Gastroesophageal sphincter (tissue), 4 donors: ENCODE measurements at regions not wholly inside any gene's neighbourhood (a gene's known extent, or its start where the extent isn't known, plus 50 kb on each side); places are given as distances from the start of the nearest gene placed in this dataset.

ENCODE experiments used
- ATAC-seq: fragments of 150-250 bp; one replicate; pipeline ENCODE4 v1.9.1; 2016; ENCODE audit warnings: mild to moderate bottlenecking, moderate library complexity
- H3K27ac ChIP-seq, 4 donors: fragments of 200-600 bp; sonication (generic) in 3 of 4; 1 replicate in 3 of 4; 2 replicates in 1 of 4; pipeline ENCODE4 v1.5.1; 2016 to 2019
- H3K27me3 ChIP-seq: fragments of 200-600 bp; sonication (generic); one replicate; pipeline ENCODE4 v1.5.1; 2019
- H3K36me3 ChIP-seq, 2 donors: fragments of 200-600 bp; sonication (generic); one replicate each; pipeline ENCODE4 v1.5.1; 2019; ENCODE audit warnings: control low read depth in 1 of 2
- H3K4me1 ChIP-seq, 3 donors: fragments of 200-600 bp; sonication (generic); 1 replicate in 2 of 3; 2 replicates in 1 of 3; pipeline ENCODE4 v1.5.1; 2016 to 2019; ENCODE audit warnings: control low read depth in 2 of 3
- H3K4me3 ChIP-seq, 2 donors: fragments of 200-600 bp; sonication (generic); one replicate each; pipeline ENCODE4 v1.5.1; 2019; ENCODE audit warnings: mild to moderate bottlenecking in 1 of 2, moderate library complexity in 1 of 2
- H3K9me3 ChIP-seq, 3 donors: fragments of 200-600 bp; sonication (generic); one replicate each; pipeline ENCODE4 v1.5.1; 2017 to 2019; ENCODE audit warnings: control low read depth in 2 of 3
- EP300 ChIP-seq: sonication (generic); formaldehyde crosslinking; IDR thresholded peaks from one replicate; pipeline ENCODE4 v1.6.1; 2017; ENCODE audit warnings: antibody characterized with exemption, mild to moderate bottlenecking
- POLR2A ChIP-seq, 2 donors: fragments of 450-650 bp; IDR thresholded peaks; one replicate each; pipeline ENCODE4 v1.6.1; 2017; ENCODE audit warnings: antibody characterized with exemption in 2 of 2, mild to moderate bottlenecking in 2 of 2, moderate library complexity in 1 of 2
- POLR2AphosphoS5 ChIP-seq: sonication (generic); formaldehyde crosslinking; IDR thresholded peaks from one replicate; pipeline ENCODE4 v1.6.1; 2017; ENCODE audit warnings: antibody characterized with exemption
- WGBS, 2 donors: methylation state at CpG; one replicate each; pipeline ENCODE4 v1.1.5; 2018; ENCODE audit warnings: low coverage in 1 of 2; 5-methylcytosine and 5-hydroxymethylcytosine counted together
- TF ChIP-seq, protein P1 (sequence below), 4 experiments: fragments of 200-600 bp in 2 of 4; fragments of 450-650 bp in 2 of 4; sonication (generic) in 1 of 4; IDR thresholded peaks; one replicate each; pipeline ENCODE4 v1.5.1; 2017 to 2019; ENCODE audit warnings: antibody characterized with exemption in 4 of 4, mild to moderate bottlenecking in 2 of 4, moderate library complexity in 2 of 4

- no peak for ATAC-seq
- no peaks in the 10 kb centered on the region for H3K36me3 ChIP-seq
- H3K27ac ChIP-seq = no peak overlapping the region
- 77 to 83% methylated on average over 1 to 7 of the region's 9 CpGs for WGBS, 2 donors
- no peaks in the 10 kb centered on the region for H3K9me3 ChIP-seq
- H3K4me3 ChIP-seq = no peak overlapping the region
- TF ChIP-seq, protein P1, sequence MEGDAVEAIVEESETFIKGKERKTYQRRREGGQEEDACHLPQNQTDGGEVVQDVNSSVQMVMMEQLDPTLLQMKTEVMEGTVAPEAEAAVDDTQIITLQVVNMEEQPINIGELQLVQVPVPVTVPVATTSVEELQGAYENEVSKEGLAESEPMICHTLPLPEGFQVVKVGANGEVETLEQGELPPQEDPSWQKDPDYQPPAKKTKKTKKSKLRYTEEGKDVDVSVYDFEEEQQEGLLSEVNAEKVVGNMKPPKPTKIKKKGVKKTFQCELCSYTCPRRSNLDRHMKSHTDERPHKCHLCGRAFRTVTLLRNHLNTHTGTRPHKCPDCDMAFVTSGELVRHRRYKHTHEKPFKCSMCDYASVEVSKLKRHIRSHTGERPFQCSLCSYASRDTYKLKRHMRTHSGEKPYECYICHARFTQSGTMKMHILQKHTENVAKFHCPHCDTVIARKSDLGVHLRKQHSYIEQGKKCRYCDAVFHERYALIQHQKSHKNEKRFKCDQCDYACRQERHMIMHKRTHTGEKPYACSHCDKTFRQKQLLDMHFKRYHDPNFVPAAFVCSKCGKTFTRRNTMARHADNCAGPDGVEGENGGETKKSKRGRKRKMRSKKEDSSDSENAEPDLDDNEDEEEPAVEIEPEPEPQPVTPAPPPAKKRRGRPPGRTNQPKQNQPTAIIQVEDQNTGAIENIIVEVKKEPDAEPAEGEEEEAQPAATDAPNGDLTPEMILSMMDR (IDR thresholded peaks at IDR 0.05) = no peak
- TF ChIP-seq EP300 (no peak), POLR2A (IDR thresholded peaks at IDR 0.05) (no peak), POLR2AphosphoS5 (no peak)
- H3K4me1 ChIP-seq = peaks cover 0 to 4% (median 0%) of the 10 kb centered on the region in 3 donors
- H3K27me3 ChIP-seq = peaks cover 5% of the 10 kb centered on the region
These were observed 93.5 kb upstream of the MVB12B start for GRCh38 chr9:126233175-126233574.

GRCh38 chr9:126233913-126234525 lies 92.6 kb upstream of the MVB12B start:
- TF ChIP-seq, protein P1 (IDR thresholded peaks at IDR 0.05) = no peak
- TF ChIP-seq POLR2A (IDR thresholded peaks at IDR 0.05) (no peak), POLR2AphosphoS5 (no peak), EP300 (no peak)
- Histone ChIP-seq H3K36me3 (no peaks in the 10 kb centered on the region), H3K27ac (no peak overlapping the region), H3K9me3 (no peaks in the 10 kb centered on the region), H3K4me1 (no peaks in the 10 kb centered on the region), H3K4me3 (no peak overlapping the region), H3K27me3 (peaks cover 5% of the 10 kb centered on the region)
- 94% methylated on average over 5 of the region's 21 CpGs; no CpG with 5 or more reads in 1 of the 2 donors for WGBS, 2 donors
- no peak for ATAC-seq

- Histone ChIP-seq H3K27me3 (peaks cover 5% of the 10 kb centered on the region), H3K4me3 (no peak overlapping the region), H3K36me3 (no peaks in the 10 kb centered on the region), H3K4me1 (no peaks in the 10 kb centered on the region), H3K27ac (no peak overlapping the region), H3K9me3 (no peaks in the 10 kb centered on the region)
- 85 to 100% methylated on average over 3 to 5 of the region's 8 CpGs for WGBS, 2 donors
- TF ChIP-seq, protein P1 (IDR thresholded peaks at IDR 0.05) = no peak
- TF ChIP-seq EP300 (no peak), POLR2A (IDR thresholded peaks at IDR 0.05) (no peak)
- no peak for ATAC-seq
These were observed 91.8 kb upstream of the MVB12B start for GRCh38 chr9:126234681-126235335.

DNA sequence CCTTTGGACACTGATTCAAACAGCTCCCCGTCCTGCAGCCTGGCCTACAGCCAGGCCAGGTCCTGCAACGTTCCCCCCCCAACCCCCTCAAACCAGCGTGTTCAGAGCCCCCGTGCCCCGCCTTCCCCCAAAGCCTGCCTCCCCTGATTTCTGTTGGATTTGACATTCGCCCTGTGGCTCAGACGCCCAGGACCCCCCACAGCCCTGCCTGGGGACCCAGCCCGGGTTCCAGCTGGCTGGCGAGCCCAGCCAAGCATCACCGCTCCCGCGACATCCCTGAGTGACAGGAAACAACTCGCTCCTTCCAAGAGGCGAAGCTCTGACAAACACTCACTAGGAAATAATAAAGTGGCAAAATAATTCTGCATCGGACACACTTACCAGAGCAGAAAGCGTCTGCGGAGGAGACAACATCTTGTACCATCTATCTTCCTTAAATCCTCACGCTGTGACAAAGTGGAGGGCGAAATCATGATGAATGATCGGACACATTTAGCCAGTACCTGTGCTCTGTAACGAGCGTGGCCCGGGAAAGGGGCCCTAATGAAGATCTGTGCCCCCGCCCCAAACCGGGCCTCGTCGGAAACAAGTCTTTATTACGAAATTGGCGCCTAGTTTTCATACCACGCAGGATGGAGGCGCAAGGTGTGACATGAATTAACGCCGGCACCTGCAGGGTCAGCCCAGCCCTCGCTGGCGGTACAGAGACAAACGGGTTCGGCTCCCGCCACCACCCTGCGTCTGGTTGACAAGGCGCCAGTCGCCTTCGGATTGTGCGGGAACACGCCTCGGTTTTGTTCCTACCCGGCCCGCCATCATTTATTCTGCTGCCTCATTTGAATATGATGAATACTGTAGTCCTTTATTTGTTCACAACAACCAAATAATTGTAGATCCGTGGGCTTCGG lies 91.0 kb upstream of the MVB12B start:
- no peak for TF ChIP-seq POLR2AphosphoS5
- TF ChIP-seq, protein P1 (IDR thresholded peaks at IDR 0.05) = no peak
- no peak for TF ChIP-seq POLR2A (IDR thresholded peaks at IDR 0.05)
- TF ChIP-seq EP300 = no peak
- no peak overlapping the region for H3K4me3 ChIP-seq
- WGBS, 2 donors = 53 to 78% methylated on average over 4 to 34 of the region's 49 CpGs
- H3K36me3 ChIP-seq = no peaks in the 10 kb centered on the region
- H3K27ac ChIP-seq = no peak overlapping the region
- H3K9me3 ChIP-seq = no peaks in the 10 kb centered on the region
- no peaks in the 10 kb centered on the region for H3K27me3 ChIP-seq
- no peaks in the 10 kb centered on the region for H3K4me1 ChIP-seq
- no peak for ATAC-seq
